Right ventricle myocardium superior (tissue), 1 donor: ENCODE measurements at regions not wholly inside any gene's neighbourhood (a gene's known extent, or its start where the extent isn't known, plus 50 kb on each side); places are given as distances from the start of the nearest gene placed in this dataset.
"Not testable (repeated sequence)": the region's sequence is repeated elsewhere in the genome, so short reads cannot be mapped to it uniquely, and the experiment has no call there.

Experiments
- ATAC-seq: fragments of 200-7000 bp; cut with Tn5 transposase; one replicate; pipeline ENCODE4 v1.9.1; 2020; ENCODE audit warnings: mild to moderate bottlenecking; ENCODE audit not compliant: poor library complexity
- DNase-seq: peaks from one replicate; pipeline ENCODE4 v3.0.0-alpha.2; 2020
- intact Hi-C: fragments of 100-400 bp; cut with DNase I; formaldehyde crosslinking; loops from one replicate; pipeline ENCODE4 v1.11.2; 2022
- donor health status: DM: no; HTN: yes; CAD: no; lungs with severe emphysema.

DNA sequence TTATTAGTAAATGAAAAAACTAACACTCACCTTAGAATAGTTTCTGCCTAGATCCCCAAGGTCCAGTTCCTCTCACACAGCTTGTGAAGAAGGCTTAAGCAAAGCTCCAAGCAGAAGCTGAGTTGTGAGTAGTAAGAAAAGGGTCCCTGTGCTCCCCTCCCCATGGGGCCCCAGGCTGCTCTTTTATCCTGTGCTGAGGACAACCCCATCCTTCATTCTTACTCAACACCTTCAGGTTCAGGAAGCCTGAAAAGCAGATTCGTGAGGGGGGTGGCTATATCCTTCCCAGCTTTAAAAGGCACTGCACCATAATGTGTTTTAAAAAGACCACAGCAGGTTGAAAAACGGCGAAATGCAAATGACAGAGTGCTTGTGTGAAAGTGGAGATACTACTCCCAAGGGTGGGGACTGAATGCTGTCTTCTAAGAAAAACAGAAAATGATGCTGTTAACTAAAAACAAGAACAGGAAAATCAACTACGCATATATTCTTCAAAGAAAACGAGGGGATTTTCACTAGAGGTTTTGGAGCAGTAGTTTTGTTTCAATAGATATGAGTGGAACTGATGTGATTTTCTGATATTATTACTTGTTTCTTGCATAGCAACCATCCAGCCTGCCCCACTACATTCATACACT lies 182.7 kb downstream of the KTN1 start:
- ATAC-seq (no peak), DNase-seq (no peak)
- intact Hi-C loops = no loop called here

DNA sequence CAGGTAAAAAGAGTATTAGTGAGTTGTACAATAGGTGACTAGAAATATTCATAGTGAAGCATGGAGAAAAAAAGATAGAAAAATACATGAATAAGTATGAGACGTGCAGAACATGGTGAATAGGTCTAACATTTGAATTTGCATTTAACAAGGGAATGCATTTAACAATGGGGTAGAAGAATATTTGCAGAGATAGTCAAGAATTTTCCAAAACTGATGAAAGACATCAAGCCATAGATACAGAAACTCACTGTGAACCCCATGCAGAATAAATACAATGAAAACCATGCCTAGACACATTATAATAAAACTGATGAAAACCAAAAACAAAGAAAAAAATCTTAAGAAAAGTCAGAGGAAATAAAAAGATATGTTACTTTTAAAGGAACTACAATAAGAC lies 184.8 kb downstream of the KTN1 start:
- intact Hi-C loops = no loop called here
- DNase-seq (no peak), ATAC-seq (no peak)

DNA sequence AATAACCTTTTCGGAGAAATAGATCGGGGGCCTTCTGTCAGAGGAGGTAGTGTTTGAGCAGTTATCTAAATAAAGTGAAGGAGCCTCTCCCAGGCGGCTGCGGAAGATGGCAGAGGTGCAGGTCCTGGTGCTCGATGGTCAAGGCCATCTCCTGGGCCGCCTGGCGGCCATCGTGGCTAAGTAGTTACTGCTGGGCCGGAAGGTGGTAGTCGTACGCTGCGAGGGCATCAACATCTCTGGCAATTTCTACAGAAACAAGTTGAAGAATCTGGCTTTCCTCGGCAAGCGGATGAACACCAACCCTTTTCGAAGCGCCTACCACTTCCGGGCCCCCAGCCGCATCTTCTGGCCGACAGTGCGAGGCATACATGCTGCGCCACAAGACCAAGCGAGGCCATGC lies 186.1 kb downstream of the KTN1 start:
- no peak for DNase-seq
- intact Hi-C loops = no loop called here
- no peak for ATAC-seq

DNA sequence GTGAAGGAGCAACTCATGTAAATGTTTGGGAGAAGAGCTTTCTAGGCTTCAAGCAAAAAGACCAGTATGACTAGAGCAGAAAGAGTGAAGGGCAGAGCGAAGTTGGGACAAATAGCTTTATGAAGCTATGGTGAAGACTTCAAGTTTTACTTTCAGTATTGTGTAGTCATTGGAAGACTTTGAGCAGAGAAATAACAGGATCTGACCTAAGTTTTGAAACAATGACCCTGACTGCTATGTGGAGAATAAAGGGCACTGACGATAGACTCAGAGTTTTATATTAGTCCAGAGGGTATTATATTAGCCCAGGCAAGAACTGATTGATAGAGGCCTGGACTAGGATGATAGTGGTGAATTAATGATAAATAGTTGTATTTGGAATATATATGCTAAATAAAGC lies 187.3 kb downstream of the KTN1 start:
- DNase-seq (no peak), ATAC-seq (no peak)
- intact Hi-C loops = no loop called here

DNA sequence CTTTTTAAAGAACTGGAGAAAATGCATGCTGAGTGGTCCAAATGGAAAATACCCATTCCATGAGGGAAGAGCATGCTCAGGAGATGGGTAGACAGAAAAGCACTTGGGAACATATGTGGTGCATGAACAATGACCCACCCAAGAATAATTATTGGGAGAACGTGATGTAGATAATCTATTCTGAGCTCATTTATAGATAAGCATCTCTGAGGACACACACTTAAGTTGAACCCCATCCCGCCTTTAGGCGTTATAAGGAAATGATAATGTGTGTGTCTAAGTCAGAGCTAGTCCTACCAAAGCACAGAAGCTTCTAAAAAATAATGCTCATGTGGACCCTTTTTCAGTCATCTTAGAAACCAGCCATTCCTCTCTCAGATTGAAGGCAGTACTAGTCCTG lies 189.9 kb downstream of the KTN1 start:
- DNase-seq (no peak), ATAC-seq (no peak)
- intact Hi-C loops = no loop called here

DNA sequence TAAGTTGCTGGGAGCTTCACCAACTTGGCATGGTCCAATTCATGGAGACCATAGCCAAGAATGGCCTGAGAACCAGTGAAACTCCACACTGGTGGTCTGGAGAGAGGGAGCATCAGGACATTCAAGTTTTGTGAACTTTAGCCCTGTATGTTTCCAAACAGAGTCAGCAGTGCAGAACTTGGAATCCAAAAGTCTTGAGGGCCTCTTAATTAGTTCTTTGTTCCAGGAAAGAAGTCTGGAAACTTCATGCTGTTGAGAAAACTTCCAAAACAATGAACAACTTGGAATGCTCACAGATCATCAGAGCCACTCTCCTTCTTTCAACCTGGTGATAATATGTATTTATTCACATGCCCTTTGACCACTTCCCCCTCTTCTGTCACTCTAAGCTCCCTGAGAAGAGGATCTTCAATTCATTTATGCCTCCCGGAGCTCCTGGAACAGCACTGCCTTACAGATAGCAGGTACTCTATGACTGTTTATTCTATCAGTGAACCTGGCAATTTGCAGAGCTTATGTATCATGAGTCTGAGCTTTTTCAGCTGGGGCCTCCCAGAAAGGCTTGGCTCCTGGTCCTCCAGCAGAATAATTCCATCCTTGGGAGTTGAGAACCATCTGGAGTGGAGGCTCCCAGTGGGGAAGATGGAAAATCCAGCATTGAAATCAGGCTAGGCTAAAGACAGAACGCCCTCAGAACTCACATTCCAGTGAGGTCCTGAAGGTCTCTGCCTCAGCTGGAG lies 191.4 kb downstream of the KTN1 start:
- ATAC-seq (peak; percentile 72), DNase-seq (no peak)
- intact Hi-C loops = no loop called here

DNA sequence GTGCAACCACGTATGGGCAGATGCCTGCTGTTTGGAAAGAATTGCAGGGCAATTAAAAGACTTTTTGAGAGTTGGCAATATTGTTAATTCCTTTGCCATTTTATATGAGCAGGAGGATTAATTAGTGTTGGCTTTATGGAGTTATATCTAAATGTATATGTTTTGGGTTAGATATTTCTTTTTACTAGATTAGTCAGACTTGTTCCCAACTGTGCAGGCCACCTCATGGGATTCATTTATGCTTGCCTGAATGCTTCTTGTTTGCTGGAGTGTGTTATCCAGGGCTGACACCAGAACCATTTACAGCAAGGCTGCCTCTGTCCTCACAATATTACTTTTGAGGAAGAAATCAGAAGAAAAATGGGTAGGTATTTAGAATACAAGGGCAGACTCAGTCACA lies 192.5 kb downstream of the KTN1 start:
- DNase-seq = no peak
- intact Hi-C loops = no loop called here
- ATAC-seq = no peak

DNA sequence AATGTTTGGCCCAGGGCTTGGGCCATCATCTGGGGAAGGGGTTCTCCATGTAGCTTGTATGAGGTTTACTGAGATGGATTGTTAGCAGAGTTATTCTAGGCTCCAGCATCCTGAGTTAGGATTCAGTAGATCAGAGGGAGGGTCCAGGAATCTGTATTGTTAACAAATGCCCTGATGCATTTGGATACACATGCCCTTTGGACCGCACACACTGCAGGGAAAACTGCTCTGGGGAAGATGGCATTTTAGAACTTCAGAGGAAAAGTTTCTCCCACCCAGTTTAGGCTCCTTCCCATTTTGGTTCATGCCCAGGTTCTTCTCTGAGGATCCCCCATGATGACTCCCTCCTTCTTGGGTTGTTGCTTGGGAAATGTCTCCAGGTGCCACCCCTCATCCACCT lies 193.3 kb downstream of the KTN1 start:
- DNase-seq = no peak
- no peak for ATAC-seq

DNA sequence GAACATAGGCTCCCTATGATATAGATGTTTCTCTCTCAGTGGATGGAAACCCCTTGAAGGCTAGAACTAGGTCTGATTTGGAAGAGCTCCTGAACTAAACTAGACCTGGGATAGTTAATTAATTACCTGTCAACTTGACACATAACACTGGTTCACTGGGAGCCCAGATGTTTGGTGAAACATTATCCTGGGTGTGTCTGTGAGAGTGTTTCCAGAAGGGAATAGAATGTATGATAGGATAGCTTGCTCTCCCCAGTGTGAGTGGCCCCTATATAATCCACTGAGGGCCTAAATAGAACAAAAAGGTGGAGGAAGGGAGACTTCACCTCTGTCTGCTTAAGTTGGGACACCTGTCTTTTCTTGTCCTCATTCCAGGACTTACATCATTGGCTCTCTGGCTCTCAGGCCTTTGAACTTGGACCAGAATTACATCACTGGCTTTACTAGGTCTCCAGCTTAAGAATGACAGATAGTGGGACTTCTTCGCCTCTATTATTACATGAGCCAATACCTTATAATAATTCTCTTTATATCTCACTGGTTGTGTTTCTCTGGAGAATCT lies 194.1 kb downstream of the KTN1 start:
- ATAC-seq = peak; percentile 18
- intact Hi-C loops = no loop called here
- DNase-seq = no peak

More for the DNA sequence above, 193.3 kb downstream of the KTN1 start:
- intact Hi-C loops = no loop called here

DNA sequence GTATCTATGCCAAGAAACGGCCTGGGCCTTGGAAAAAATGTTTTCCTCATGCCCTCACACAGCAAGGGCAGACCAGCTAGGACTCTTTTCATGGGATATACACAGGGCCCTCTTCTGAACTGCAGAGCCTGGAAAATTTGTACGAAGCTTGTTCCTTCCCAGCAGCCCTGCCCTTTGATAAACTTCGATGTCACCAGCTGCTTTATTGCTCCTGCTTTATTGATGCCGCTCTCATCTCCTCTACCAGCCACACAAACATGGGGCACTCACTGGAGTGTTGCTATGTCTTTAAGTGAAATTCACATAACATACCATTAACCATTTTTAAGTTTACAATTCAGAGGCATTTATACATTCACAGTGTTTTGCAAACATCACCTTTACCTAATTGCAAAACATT lies 197.9 kb downstream of the KTN1 start:
- DNase-seq = no peak
- intact Hi-C loops = no loop called here
- ATAC-seq = no peak

DNA sequence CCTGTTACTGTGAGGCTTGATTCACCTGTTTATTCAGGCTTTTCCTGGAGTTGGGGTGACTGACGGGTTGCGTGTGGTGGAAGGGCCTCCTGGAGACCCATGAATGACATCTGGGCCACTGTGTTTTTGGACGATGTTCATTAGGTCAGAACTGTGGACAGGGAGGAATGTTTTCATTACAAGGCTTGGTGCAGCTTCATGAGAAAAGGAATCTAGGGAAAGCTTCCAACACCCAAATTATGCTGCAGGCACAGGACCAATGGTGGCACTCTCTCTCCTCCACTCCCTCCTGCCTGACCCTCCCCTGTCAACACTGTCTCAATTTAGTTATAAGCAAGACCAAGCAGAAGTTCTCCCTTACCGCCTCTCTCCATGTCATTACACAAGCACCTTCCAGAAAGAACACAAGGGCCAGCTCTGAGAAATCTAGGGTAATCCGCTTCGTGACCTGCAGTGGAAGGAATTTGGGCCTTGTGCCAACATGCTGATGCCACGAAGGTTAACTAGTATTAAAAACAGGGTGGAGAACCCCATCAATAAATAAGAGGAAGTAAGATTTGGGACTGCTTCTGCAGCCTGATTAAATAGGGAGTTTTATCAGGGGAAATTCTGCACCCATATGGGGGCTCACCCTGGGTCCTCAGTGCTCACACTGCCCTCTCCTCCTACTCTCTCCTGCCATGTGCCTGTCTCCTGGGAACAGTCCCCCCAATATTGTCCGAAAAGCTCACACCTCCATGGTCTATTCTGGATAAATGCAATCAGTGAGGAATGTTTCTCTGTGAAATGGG lies 200.3 kb downstream of the KTN1 start:
- DNase-seq (no peak), ATAC-seq (peak; percentile 93)
- intact Hi-C loops = no loop called here

DNA sequence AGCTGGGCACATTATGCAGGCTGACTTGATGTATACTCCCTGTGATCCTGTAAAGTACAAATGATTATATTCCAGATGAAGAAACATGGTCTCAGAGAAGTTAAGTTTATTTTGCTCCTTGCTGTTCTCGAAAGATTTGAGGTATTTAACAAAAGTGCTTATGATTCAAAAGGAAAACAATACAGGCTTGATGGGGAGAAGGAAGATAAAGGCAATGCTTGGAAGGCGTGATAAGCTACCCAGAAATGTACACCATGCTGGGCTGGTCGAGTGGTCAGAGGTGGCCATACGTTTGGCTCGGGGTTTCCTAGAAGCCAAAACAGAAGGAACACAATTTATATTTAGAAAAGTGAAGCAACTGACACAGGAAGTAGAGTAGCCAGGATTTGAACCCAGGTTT lies 201.0 kb downstream of the KTN1 start:
- ATAC-seq = no peak
- intact Hi-C loops = no loop called here

DNA sequence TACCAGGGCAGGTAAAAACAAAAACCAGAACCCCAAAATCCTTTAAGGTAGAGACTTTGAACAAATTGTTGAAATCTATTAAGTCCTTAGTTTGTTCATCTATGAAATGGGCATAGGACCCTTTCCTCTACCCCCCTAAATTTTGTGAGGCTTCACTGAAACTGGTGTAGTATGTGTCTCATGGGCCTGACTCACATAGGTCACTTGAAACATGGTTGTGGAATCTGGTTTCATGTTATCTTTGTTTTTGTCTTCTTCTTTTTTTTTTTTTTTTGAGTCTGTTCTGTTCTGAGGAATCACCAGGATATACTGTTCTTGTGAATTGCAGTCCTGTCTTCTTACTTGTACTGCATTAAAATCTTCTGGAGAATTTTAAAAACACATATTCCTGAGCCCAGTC lies 202.2 kb downstream of the KTN1 start:
- no peak for ATAC-seq
- intact Hi-C loops = no loop called here
- no peak for DNase-seq

More for the DNA sequence above, 201.0 kb downstream of the KTN1 start:
- DNase-seq = no peak

DNA sequence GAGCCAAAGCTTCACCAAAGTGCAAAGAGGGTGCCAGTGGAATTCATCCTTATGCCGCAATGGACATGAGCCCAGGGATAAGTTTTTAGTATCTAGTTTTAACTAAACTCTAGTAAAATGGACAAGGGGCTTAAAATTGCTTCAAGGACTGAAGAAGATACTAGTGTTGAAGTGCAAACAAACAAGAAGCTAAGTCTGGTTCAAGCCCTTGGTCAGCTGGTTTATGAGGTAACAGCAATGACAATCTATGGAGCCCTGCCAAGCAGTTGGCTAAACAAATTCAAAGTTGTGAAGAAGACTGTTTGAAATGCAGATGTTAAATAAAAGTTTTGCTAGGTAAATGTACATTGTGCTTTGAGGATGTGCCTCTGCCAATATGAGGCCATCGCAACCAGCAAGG lies 209.4 kb downstream of the KTN1 start:
- DNase-seq (no peak), ATAC-seq (no peak)
- intact Hi-C loops = no loop called here

DNA sequence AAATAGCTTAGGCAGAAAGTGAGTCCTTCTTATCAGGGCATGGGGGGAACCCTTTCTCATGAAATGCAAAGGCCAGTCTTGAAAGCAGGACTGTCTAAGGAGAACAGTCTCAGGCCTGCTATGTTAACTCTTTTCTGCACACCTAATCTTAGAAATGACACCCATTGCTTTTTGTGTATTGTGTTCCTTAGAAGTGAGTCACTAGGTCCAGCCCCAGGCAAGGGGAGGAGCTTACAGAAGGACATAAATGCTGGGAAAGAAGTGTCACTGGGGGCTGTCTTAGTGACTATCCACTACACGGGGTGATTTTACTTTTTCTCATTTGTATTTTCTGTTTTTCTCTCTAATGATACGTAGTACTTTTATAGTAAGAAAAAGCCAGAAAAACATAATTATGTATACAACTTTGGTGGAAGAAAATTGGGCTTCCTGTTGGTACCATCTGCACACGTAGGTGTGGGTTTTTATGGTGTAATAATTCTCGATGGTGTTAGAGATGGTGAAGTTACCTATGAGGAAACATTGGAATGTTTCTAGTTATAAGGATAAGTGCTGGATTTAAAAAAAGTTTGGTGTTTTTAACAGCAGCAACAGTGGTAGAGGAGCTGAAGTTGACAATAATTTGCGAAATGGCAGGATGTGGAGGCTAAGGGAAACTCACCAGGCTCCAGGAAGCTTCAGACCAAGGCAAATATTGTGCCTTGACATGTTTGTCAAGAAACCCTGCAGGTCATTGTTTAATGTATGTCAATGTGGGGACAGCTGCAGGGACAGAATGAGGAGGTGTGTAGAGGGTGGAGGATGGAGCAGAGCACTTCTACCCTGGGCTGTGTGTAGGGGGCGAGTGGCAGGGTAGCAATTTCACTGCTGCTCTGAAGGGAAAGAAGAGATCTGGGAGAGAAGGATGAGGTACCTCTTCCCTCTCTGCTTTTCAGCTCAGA lies 214.9 kb downstream of the KTN1 start:
- intact Hi-C loops = no loop called here
- ATAC-seq (no peak), DNase-seq (no peak)

DNA sequence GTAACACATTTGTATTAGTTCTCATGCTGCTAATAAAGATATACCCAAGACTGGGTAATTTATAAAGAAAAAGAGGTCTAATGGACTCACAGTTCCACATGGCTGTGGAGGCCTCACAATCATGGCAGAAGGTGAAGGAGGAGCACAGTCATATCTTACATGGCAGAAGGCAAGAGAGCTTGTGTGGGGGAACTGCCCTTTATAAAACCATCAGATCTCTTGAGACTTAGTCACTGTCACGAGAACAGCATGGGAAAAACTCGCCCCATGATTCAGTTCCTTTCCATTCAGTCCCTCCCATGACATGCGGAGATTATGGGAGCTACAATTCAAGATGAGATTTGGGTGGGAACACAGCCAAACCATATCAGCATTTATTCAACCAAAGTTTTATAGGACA lies 216.5 kb downstream of the KTN1 start:
- intact Hi-C loops, DNase-seq, ATAC-seq: not testable (repeated sequence)

DNA sequence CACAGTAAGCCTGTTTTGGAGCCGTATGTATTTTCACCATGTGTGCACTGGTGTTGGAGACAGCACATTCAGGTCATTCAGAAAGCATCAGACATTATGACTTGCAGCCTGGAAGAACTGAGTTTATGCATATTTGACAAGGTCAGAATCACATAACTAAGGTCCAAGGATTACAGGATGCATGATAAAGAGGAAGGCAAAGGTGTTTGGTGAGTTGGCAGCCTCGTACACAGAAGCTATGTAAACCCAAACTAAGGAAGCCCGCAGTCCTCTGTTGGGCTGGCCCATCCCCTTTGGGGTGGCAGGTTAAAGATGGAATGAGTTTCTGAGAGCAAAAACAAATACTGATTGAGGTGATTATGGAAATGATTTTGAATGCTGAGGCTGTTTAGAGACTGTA lies 218.4 kb downstream of the KTN1 start:
- intact Hi-C loops = no loop called here
- DNase-seq (no peak), ATAC-seq (no peak)

DNA sequence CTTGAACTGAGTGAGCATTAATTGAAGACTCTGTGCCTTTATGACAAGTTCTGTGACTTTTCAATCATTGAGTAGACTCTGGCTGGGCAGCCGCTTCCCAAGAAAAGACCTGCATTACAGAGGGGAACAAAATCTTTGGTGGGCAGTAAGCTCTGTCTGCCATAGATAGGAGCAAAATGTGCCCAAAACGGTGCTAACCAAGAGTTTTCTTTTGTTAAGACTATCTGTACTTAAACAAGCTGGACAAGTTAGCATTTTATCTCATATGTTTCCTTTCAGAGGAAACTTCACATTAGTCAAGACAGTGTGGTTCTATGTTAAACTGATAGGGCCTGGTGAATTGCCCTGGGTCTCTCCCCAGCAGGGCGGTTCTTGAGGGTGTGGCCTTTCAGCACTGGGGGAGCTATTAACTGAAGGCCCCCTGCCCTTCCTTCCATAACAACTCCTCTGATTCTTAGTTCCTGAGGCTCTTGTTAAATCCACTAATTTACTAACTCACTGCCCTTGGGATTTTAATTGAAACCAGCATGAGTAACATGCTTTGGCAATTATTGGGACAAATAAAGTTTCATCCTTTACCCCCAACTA lies 219.6 kb downstream of the KTN1 start:
- no peak for DNase-seq
- ATAC-seq = no peak

More for the DNA sequence above, 219.6 kb downstream of the KTN1 start:
- intact Hi-C loops = no loop called here
